ENCODE measurements at regions not wholly inside any gene's neighbourhood (a gene's known extent, or its start where the extent isn't known, plus 50 kb on each side); places are given as distances from the start of the nearest gene placed in this dataset.

DNA sequence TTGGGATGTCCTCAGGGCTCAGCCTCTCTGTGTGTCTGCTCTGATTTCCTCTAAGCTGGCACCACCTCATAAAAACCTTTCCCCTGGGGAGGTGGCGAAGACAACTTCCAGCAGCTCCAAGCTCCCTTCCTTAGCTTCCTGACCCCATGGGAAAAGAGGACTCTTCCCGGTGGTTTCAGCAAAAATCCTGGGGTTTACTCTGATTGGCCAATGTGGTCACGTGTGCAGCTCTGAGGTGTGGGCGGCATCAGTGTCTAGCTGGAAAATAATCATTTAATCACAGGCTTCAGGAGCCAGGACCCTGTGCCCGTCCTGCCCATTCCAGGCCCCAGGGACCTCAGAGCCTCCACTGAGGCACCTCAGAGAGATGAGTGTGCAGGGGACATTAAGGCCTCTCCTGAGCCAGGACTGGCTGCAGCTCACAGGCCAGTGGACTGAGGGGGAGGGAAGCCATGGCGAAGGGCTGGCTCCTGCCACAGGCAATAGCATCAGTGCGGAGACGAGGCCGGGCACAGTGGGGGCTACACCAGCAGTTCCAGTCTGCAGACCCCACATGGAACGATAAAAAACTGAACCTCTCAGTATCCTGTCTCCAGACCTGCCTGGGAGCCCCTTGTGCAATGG lies 104.1 kb downstream of the TPRA1 start:
- TF ChIP-seq ZNF384 (IDR thresholded peaks at IDR 0.05): no peak
- no peak for TF ChIP-seq BHLHE40 (IDR thresholded peaks at IDR 0.05; ENCODE audit: borderline replicate concordance)
- no peak for TF ChIP-seq CTBP1 (IDR thresholded peaks at IDR 0.05; ENCODE audit: borderline replicate concordance)
- no peak for TF ChIP-seq FOXM1 (IDR thresholded peaks at IDR 0.05; ENCODE audit: borderline replicate concordance)
- no peak for TF ChIP-seq ARNT (IDR thresholded peaks at IDR 0.05)
- no peak for TF ChIP-seq FOXK2 (IDR thresholded peaks at IDR 0.05)
- no peak for TF ChIP-seq NFRKB (IDR thresholded peaks at IDR 0.05)
- TF ChIP-seq LEF1 (IDR thresholded peaks at IDR 0.05; ENCODE audit: borderline replicate concordance): no peak
- TF ChIP-seq TARDBP (IDR thresholded peaks at IDR 0.05): no peak
- TF ChIP-seq, protein P1, sequence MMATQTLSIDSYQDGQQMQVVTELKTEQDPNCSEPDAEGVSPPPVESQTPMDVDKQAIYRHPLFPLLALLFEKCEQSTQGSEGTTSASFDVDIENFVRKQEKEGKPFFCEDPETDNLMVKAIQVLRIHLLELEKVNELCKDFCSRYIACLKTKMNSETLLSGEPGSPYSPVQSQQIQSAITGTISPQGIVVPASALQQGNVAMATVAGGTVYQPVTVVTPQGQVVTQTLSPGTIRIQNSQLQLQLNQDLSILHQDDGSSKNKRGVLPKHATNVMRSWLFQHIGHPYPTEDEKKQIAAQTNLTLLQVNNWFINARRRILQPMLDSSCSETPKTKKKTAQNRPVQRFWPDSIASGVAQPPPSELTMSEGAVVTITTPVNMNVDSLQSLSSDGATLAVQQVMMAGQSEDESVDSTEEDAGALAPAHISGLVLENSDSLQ (IDR thresholded peaks at IDR 0.05): no peak

Data from HEK293T (cell line).